ENCODE measurements at regions not wholly inside any gene's neighbourhood (a gene's known extent, or its start where the extent isn't known, plus 50 kb on each side); places are given as distances from the start of the nearest gene placed in this dataset.

GRCh38 chr9:19651681-19652080 lies 137.2 kb downstream of the SLC24A2 start:
- no peaks in the 10 kb centered on the region for H4K20me1 ChIP-seq (ENCODE audit: insufficient read depth)
- no peaks in the 10 kb centered on the region for H3K27me3 ChIP-seq (ENCODE audit: insufficient read depth, low read depth)
- H3K4me2 ChIP-seq: no peak overlapping the region
- H3K4me3 ChIP-seq (IDR thresholded peaks at IDR 0.05; ENCODE audit: insufficient read depth, low read depth, low read length): no peak overlapping the region
- no peaks in the 10 kb centered on the region for H3K36me3 ChIP-seq (ENCODE audit: insufficient read depth)
- no peak overlapping the region for H3K9ac ChIP-seq
- H2AFZ ChIP-seq (ENCODE audit: low read depth): no peak overlapping the region
- TF ChIP-seq CTCF (conservative IDR thresholded peaks at IDR 0.05; ENCODE audit: low read depth, low read length): no peak
- no peaks in the 10 kb centered on the region for H3K4me1 ChIP-seq (ENCODE audit: low read depth, poor library complexity, severe bottlenecking)
- no peak overlapping the region for H3K27ac ChIP-seq
- H3K79me2 ChIP-seq (ENCODE audit: insufficient read depth, low read depth): no peaks in the 10 kb centered on the region

DNA sequence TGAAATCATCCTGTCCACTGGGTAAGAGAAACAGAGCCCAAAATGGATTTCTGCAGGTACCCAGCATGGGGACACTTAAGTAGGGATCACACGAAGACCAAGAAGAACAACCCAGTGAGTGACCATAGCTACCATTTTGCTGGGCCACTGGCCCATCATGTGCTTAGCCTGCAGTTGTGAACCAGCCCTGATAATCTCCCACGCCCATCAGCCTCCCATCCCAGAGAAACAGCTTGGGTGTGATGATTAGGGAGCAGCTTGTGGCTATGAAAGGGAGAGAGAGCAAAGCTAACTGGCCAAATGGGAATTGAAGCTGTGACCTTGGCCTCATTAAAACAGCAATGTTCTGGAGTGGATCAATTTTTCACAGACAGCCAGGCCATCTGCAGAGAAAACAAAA lies 138.5 kb downstream of the SLC24A2 start:
- no peaks in the 10 kb centered on the region for H3K4me1 ChIP-seq (ENCODE audit: low read depth, poor library complexity, severe bottlenecking)
- no peaks in the 10 kb centered on the region for H3K36me3 ChIP-seq (ENCODE audit: insufficient read depth)
- H4K20me1 ChIP-seq (ENCODE audit: insufficient read depth): no peaks in the 10 kb centered on the region
- H3K9ac ChIP-seq: no peak overlapping the region
- no peaks in the 10 kb centered on the region for H3K79me2 ChIP-seq (ENCODE audit: insufficient read depth, low read depth)
- no peak overlapping the region for H2AFZ ChIP-seq (ENCODE audit: low read depth)
- TF ChIP-seq CTCF (conservative IDR thresholded peaks at IDR 0.05; ENCODE audit: low read depth, low read length): no peak
- no peak overlapping the region for H3K4me3 ChIP-seq (IDR thresholded peaks at IDR 0.05; ENCODE audit: insufficient read depth, low read depth, low read length)
- H3K27ac ChIP-seq: no peak overlapping the region
- H3K27me3 ChIP-seq (ENCODE audit: insufficient read depth, low read depth): no peaks in the 10 kb centered on the region
- H3K4me2 ChIP-seq: no peak overlapping the region

- no peaks in the 10 kb centered on the region for H3K4me1 ChIP-seq (ENCODE audit: low read depth, poor library complexity, severe bottlenecking)
- H3K27ac ChIP-seq: no peak overlapping the region
- no peak overlapping the region for H3K4me3 ChIP-seq (IDR thresholded peaks at IDR 0.05; ENCODE audit: insufficient read depth, low read depth, low read length)
- H3K27me3 ChIP-seq (ENCODE audit: insufficient read depth, low read depth): no peaks in the 10 kb centered on the region
- no peak overlapping the region for H3K9ac ChIP-seq
- no peaks in the 10 kb centered on the region for H4K20me1 ChIP-seq (ENCODE audit: insufficient read depth)
- TF ChIP-seq CTCF (conservative IDR thresholded peaks at IDR 0.05; ENCODE audit: low read depth, low read length): no peak
- H3K4me2 ChIP-seq: no peak overlapping the region
- no peaks in the 10 kb centered on the region for H3K79me2 ChIP-seq (ENCODE audit: insufficient read depth, low read depth)
- H3K36me3 ChIP-seq (ENCODE audit: insufficient read depth): no peaks in the 10 kb centered on the region
- no peak overlapping the region for H2AFZ ChIP-seq (ENCODE audit: low read depth)
Observed at GRCh38 chr9:19649336-19650041, 139.3 kb downstream of the SLC24A2 start.

- H3K4me1 ChIP-seq (ENCODE audit: low read depth, poor library complexity, severe bottlenecking): no peaks in the 10 kb centered on the region
- H3K9ac ChIP-seq: no peak overlapping the region
- H2AFZ ChIP-seq (ENCODE audit: low read depth): no peak overlapping the region
- no peak for TF ChIP-seq CTCF (conservative IDR thresholded peaks at IDR 0.05; ENCODE audit: low read depth, low read length)
- H3K27me3 ChIP-seq (ENCODE audit: insufficient read depth, low read depth): no peaks in the 10 kb centered on the region
- H4K20me1 ChIP-seq (ENCODE audit: insufficient read depth): no peaks in the 10 kb centered on the region
- no peaks in the 10 kb centered on the region for H3K36me3 ChIP-seq (ENCODE audit: insufficient read depth)
- H3K27ac ChIP-seq: no peak overlapping the region
- no peaks in the 10 kb centered on the region for H3K79me2 ChIP-seq (ENCODE audit: insufficient read depth, low read depth)
- no peak overlapping the region for H3K4me3 ChIP-seq (IDR thresholded peaks at IDR 0.05; ENCODE audit: insufficient read depth, low read depth, low read length)
- H3K4me2 ChIP-seq: no peak overlapping the region
Observed at GRCh38 chr9:19648672-19649071, 140.2 kb downstream of the SLC24A2 start.
